A673 (cell line): ENCODE measurements at regions not wholly inside any gene's neighbourhood (a gene's known extent, or its start where the extent isn't known, plus 50 kb on each side); places are given as distances from the start of the nearest gene placed in this dataset.

Experiments used
- BruUV-seq: library from RNA; stranded (reverse); fragments of 400-500 nt; replicated peaks from 2 replicates; lab custom pipeline; 2021; lab: Mats Ljungman, UMichigan
- CTCF ChIA-PET: fragments of 300-600 bp; sonication (Branson Sonifier 250); formaldehyde crosslinking; loops from one replicate; lab custom pipeline; 2022; ENCODE audit warnings: antibody characterized with exemption; lab: Charles Lee
- POLR2A ChIA-PET: fragments of 300-600 bp; sonication (Branson Sonifier 250); formaldehyde crosslinking; loops from one replicate; lab custom pipeline; 2022; ENCODE audit warnings: antibody characterized with exemption; ENCODE audit not compliant: low non-redundant PET; lab: Charles Lee
- DNase-seq: peaks from one replicate; pipeline ENCODE4 v3.0.0-alpha.2; 2015; ENCODE audit warnings: low spot score
- H3K27ac ChIP-seq: fragments of 200-600 bp; sonication (generic); 2 replicates; pipeline ENCODE4 v1.5.1; 2016; ENCODE audit warnings: mixed run types, low read depth, mild to moderate bottlenecking, mixed read lengths, antibody characterized with exemption, low read length; ENCODE audit not compliant: poor library complexity, severe bottlenecking
- H3K27me3 ChIP-seq: fragments of 200-600 bp; sonication (generic); replicated peaks from 2 replicates; pipeline ENCODE4 v1.6.1; 2017; ENCODE audit warnings: mixed run types, low read depth, mild to moderate bottlenecking, mixed read lengths, antibody characterized with exemption, low read length; ENCODE audit not compliant: insufficient read depth, poor library complexity
- H3K36me3 ChIP-seq: fragments of 200-600 bp; sonication (generic); 2 replicates; pipeline ENCODE4 v1.6.1; 2016; ENCODE audit warnings: mixed run types, mild to moderate bottlenecking, mixed read lengths, antibody characterized with exemption, low read length; ENCODE audit not compliant: insufficient read depth, poor library complexity, severe bottlenecking
- H3K4me1 ChIP-seq: fragments of 200-600 bp; sonication (generic); 2 replicates; pipeline ENCODE4 v1.6.1; 2017; ENCODE audit warnings: mixed run types, mild to moderate bottlenecking, mixed read lengths, antibody characterized with exemption, low read length; ENCODE audit not compliant: insufficient read depth, poor library complexity, severe bottlenecking
- H3K4me3 ChIP-seq: fragments of 200-600 bp; sonication (generic); 2 replicates; pipeline ENCODE4 v1.5.1; 2016; ENCODE audit warnings: low read depth, mixed run types, mild to moderate bottlenecking, mixed read lengths, low read length; ENCODE audit not compliant: poor library complexity, severe bottlenecking
- H3K9me3 ChIP-seq: fragments of 200-600 bp; sonication (generic); 2 replicates; pipeline ENCODE4 v1.6.1; 2016; ENCODE audit warnings: mixed run types, low read depth, mild to moderate bottlenecking, mixed read lengths, antibody characterized with exemption, low read length; ENCODE audit not compliant: poor library complexity, severe bottlenecking
- EZH2 ChIP-seq: fragments of 200-600 bp; sonication (generic); IDR thresholded peaks from 2 replicates; pipeline ENCODE4 v1.6.1; 2017; ENCODE audit warnings: borderline replicate concordance, low read depth, mild to moderate bottlenecking, mixed read lengths, antibody characterized with exemption, low read length; ENCODE audit not compliant: poor library complexity, severe bottlenecking
- intact Hi-C: fragments of 100-400 bp; cut with micrococcal nuclease; formaldehyde crosslinking; loops from one replicate; pipeline ENCODE4 v1.10.0; 2022; ENCODE audit not compliant: unreplicated experiment
- TF ChIP-seq, protein P1 (sequence below): fragments of 300-800, 200-600 bp; sonication (generic); conservative IDR thresholded peaks from 2 replicates; pipeline ENCODE4 v1.5.1; 2017; ENCODE audit warnings: low read depth, mild to moderate bottlenecking, antibody characterized with exemption, low read length, moderate library complexity, mixed read lengths

DNA sequence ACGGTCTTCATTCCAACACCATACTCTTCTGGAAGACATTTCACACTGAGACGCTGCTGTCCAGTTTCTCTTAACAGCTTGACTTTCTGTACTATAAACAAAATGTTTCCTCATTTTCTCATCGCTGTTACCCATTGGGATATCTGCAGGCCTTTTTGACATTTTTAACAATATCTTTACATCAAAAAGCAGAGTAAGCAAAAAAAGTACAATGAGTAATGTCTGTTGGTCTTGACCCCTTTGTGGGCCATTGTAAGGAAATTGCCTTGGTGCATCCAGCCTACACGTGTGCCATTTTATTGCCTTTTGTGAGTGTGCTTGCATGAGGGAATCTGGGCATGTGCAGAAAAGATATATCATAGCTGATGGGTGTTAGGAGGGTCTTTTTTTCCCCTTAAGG lies 129.1 kb upstream of the MANEA start:
- CTCF ChIA-PET, result no interaction called here
- DNase-seq, result no peak
- BruUV-seq, result no TSS peak
- Histone ChIP-seq H3K9me3 (no peaks in the 10 kb centered on the region), H3K4me3 (no peak overlapping the region), H3K27ac (no peak overlapping the region), H3K27me3 (no peaks in the 10 kb centered on the region), H3K36me3 (no peaks in the 10 kb centered on the region), H3K4me1 (no peaks in the 10 kb centered on the region)
- TF ChIP-seq, protein P1, sequence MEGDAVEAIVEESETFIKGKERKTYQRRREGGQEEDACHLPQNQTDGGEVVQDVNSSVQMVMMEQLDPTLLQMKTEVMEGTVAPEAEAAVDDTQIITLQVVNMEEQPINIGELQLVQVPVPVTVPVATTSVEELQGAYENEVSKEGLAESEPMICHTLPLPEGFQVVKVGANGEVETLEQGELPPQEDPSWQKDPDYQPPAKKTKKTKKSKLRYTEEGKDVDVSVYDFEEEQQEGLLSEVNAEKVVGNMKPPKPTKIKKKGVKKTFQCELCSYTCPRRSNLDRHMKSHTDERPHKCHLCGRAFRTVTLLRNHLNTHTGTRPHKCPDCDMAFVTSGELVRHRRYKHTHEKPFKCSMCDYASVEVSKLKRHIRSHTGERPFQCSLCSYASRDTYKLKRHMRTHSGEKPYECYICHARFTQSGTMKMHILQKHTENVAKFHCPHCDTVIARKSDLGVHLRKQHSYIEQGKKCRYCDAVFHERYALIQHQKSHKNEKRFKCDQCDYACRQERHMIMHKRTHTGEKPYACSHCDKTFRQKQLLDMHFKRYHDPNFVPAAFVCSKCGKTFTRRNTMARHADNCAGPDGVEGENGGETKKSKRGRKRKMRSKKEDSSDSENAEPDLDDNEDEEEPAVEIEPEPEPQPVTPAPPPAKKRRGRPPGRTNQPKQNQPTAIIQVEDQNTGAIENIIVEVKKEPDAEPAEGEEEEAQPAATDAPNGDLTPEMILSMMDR, result no peak
- no peak for TF ChIP-seq EZH2
- POLR2A ChIA-PET, result no interaction called here
- intact Hi-C loops, result no loop called here

- intact Hi-C loops, result no loop called here
- H3K4me3 ChIP-seq, result no peak overlapping the region
- H3K9me3 ChIP-seq, result no peaks in the 10 kb centered on the region
- no peaks in the 10 kb centered on the region for H3K36me3 ChIP-seq
- BruUV-seq, result no TSS peak
- ChIA-PET CTCF (no interaction called here), POLR2A (no interaction called here)
- TF ChIP-seq, protein P1, result no peak
- TF ChIP-seq EZH2, result no peak
- no peaks in the 10 kb centered on the region for H3K4me1 ChIP-seq
- no peaks in the 10 kb centered on the region for H3K27me3 ChIP-seq
- DNase-seq, result no peak
- no peak overlapping the region for H3K27ac ChIP-seq
Measured at GRCh38 chr6:95469511-95469910, 107.8 kb upstream of the MANEA start.

DNA sequence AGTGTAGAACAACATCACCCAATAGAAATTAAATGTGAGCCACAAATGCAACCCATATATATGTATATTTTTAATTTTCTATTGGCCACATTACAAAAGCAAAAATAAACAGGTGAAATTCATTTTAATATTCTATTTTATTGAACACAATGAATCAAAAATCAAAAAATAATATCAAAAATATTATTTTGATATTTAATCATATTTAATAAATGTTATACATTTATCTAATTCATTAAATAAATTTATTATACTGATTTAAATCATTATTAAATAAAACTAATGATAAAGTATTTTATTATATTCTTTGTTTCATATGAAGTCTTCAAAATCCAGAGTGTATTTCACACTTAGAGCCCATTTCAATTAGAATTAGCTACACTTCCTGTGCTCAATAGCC lies 98.4 kb upstream of the MANEA start:
- Histone ChIP-seq H3K27me3 (no peaks in the 10 kb centered on the region), H3K4me1 (no peaks in the 10 kb centered on the region), H3K36me3 (no peaks in the 10 kb centered on the region), H3K9me3 (no peaks in the 10 kb centered on the region), H3K4me3 (no peak overlapping the region), H3K27ac (no peak overlapping the region)
- TF ChIP-seq, protein P1, result no peak
- no peak for TF ChIP-seq EZH2
- no peak for DNase-seq
- ChIA-PET CTCF (no interaction called here), POLR2A (no interaction called here)
- intact Hi-C loops, result no loop called here
- BruUV-seq, result no TSS peak
